ENCODE measurements at regions not wholly inside any gene's neighbourhood (a gene's known extent, or its start where the extent isn't known, plus 50 kb on each side); places are given as distances from the start of the nearest gene placed in this dataset.

DNA sequence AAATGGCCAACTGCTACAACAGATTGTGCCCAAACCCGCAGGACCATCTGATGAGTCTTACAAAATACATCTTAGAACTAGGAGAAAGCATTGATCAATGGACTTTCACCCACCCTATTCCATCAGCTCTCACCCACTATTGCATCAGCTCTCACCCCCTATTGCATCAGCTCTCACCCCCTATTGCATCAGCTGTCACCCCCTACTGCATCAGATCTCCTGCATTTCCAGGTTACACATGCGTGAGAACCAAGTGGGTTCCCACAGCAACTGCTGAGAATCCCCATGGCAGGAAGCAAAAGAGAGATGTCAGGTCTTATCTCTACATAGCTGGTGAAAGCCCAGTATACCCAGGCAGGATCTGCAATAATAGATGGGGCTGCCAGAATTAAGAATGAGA, 533.5 kb downstream of the LTN1 start:
- TF ChIP-seq, protein P1, sequence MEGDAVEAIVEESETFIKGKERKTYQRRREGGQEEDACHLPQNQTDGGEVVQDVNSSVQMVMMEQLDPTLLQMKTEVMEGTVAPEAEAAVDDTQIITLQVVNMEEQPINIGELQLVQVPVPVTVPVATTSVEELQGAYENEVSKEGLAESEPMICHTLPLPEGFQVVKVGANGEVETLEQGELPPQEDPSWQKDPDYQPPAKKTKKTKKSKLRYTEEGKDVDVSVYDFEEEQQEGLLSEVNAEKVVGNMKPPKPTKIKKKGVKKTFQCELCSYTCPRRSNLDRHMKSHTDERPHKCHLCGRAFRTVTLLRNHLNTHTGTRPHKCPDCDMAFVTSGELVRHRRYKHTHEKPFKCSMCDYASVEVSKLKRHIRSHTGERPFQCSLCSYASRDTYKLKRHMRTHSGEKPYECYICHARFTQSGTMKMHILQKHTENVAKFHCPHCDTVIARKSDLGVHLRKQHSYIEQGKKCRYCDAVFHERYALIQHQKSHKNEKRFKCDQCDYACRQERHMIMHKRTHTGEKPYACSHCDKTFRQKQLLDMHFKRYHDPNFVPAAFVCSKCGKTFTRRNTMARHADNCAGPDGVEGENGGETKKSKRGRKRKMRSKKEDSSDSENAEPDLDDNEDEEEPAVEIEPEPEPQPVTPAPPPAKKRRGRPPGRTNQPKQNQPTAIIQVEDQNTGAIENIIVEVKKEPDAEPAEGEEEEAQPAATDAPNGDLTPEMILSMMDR (IDR thresholded peaks at IDR 0.05; ENCODE audit: borderline replicate concordance): no peak
- no peaks in the 10 kb centered on the region for H3K36me3 ChIP-seq
- H3K4me1 ChIP-seq: no peaks in the 10 kb centered on the region
- no peaks in the 10 kb centered on the region for H3K9me3 ChIP-seq (replicated peaks)
- intact Hi-C loops (cut with micrococcal nuclease): no loop called here
- no peak overlapping the region for H3K4me3 ChIP-seq
- no peak overlapping the region for H3K27ac ChIP-seq (replicated peaks)
- DNase-seq: no peak
- no peaks in the 10 kb centered on the region for H3K27me3 ChIP-seq (ENCODE audit: low read depth)

- Histone ChIP-seq H3K27me3 (ENCODE audit: low read depth) (no peaks in the 10 kb centered on the region), H3K36me3 (no peaks in the 10 kb centered on the region), H3K27ac (replicated peaks) (no peak overlapping the region), H3K4me3 (no peak overlapping the region), H3K4me1 (no peaks in the 10 kb centered on the region), H3K9me3 (replicated peaks) (no peaks in the 10 kb centered on the region)
- DNase-seq: no peak
- TF ChIP-seq, protein P1 (IDR thresholded peaks at IDR 0.05; ENCODE audit: borderline replicate concordance): no peak
- intact Hi-C loops (cut with micrococcal nuclease): no loop called here
Observed at GRCh38 chr21:28458446-28458845, 534.2 kb downstream of the LTN1 start.

DNA sequence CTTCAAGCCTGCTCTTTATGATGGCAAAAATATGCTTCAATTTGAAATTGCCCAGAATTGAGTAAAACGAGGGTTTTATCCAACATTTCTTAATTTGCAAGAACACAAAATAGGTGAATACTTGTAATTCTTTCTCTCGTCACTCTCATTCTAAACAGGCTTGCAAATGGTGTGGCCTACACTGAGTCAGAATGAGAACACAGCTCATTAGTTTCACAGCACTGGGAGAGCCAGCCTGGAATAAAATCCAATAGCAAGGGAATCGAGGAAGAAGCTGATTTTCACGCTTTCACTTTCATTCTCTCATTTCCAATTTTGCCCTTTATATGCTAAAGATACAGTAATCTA, 537.5 kb downstream of the LTN1 start:
- TF ChIP-seq, protein P1 (IDR thresholded peaks at IDR 0.05; ENCODE audit: borderline replicate concordance): no peak

DNA sequence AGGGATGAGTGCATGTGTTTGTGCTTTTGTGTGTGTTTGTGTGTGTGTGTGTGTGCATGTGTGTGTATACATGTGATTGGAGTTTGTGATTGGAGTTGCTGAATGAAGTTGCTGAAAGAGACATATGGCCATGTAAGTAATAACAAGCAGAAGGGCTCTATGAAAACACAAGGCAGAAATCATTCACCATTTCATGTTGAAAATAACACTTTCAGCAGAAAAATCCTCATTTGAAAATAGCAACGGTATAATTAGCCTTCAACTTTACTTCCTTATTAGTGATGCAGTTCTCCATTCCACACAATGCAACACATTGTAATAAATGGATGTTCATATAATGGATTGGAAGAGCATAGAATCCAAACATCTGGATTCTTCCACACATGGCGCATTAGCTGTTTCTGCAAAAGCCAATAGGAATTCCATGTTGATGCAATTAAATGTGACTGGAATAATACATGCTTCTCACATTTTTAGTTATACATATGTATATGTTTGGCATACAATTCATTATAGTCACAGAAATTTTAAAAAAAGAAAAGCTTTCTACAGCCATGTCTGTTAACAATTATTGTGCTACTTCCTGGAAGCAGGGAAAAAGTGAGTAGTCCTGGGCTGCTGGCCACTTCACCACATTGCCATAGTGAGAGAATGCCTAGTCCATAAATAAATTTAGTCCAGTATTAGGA, 538.0 kb downstream of the LTN1 start:
- DNase-seq: no peak
- TF ChIP-seq, protein P1 (IDR thresholded peaks at IDR 0.05; ENCODE audit: borderline replicate concordance): no peak
- no peak overlapping the region for H3K4me3 ChIP-seq
- intact Hi-C loops (cut with micrococcal nuclease): no loop called here
- no peaks in the 10 kb centered on the region for H3K9me3 ChIP-seq (replicated peaks)
- H3K27me3 ChIP-seq (ENCODE audit: low read depth): no peaks in the 10 kb centered on the region
- H3K27ac ChIP-seq (replicated peaks): no peak overlapping the region
- H3K36me3 ChIP-seq: no peaks in the 10 kb centered on the region
- no peaks in the 10 kb centered on the region for H3K4me1 ChIP-seq

More for the DNA sequence above, 537.5 kb downstream of the LTN1 start:
- no peak overlapping the region for H3K4me3 ChIP-seq
- intact Hi-C loops (cut with micrococcal nuclease): no loop called here
- H3K27me3 ChIP-seq (ENCODE audit: low read depth): no peaks in the 10 kb centered on the region
- DNase-seq: no peak
- no peaks in the 10 kb centered on the region for H3K36me3 ChIP-seq
- no peaks in the 10 kb centered on the region for H3K4me1 ChIP-seq
- H3K9me3 ChIP-seq (replicated peaks): no peaks in the 10 kb centered on the region
- H3K27ac ChIP-seq (replicated peaks): no peak overlapping the region

- Histone ChIP-seq H3K27ac (replicated peaks) (no peak overlapping the region), H3K4me3 (no peak overlapping the region), H3K27me3 (ENCODE audit: low read depth) (no peaks in the 10 kb centered on the region), H3K36me3 (no peaks in the 10 kb centered on the region), H3K4me1 (no peaks in the 10 kb centered on the region), H3K9me3 (replicated peaks) (no peaks in the 10 kb centered on the region)
- TF ChIP-seq, protein P1 (IDR thresholded peaks at IDR 0.05; ENCODE audit: borderline replicate concordance): no peak
- DNase-seq: no peak
- intact Hi-C loops (cut with micrococcal nuclease): no loop called here
Observed at GRCh38 chr21:28447462-28447861, 545.2 kb downstream of the LTN1 start.

All from left ventricle myocardium inferior (tissue), 1 donor.